ENCODE measurements at regions not wholly inside any gene's neighbourhood (a gene's known extent, or its start where the extent isn't known, plus 50 kb on each side); places are given as distances from the start of the nearest gene placed in this dataset.

DNA sequence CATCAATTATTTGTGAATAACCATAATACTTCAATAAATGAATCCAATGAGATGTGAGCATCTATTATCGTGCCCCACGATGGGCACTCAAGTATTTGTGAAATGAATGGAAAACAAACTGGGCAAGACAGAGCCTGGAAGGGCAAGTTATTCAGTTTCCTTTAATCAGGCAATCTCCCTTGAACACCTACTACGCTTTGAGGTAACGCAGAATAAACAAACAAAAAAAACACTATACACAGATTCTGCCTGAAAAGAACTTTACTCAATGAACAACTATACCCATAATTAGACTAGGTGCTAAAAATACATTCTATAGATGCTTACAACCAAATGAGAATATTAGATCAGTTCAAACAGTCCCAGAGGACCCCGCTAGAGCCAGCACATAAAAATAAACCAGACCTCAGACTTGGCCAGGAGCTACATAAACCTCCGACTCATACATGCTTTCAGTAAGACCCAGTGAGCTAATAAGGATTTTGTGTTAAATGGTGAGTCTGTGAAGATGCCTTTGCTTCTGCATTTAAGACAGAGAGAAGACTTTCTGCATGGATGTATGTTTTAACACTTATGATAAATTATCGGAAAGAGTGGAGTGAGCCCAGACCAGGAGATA is 121.3 kb downstream of the MPP7 start:
- no peaks in the 10 kb centered on the region for H4K20me1 ChIP-seq (replicated peaks; ENCODE audit: control insufficient read depth, extremely low read depth, insufficient read depth, low read length)
- H3K4me1 ChIP-seq (ENCODE audit: control insufficient read depth, extremely low read depth, insufficient read depth, low read length): peaks cover 13% of the 10 kb centered on the region
- H3K9me3 ChIP-seq (replicated peaks; ENCODE audit: control insufficient read depth, insufficient read depth, low read length): no peaks in the 10 kb centered on the region
- H3K27ac ChIP-seq (ENCODE audit: insufficient read depth, low read depth, low read length): no peak overlapping the region
- H3K9me1 ChIP-seq (replicated peaks; ENCODE audit: control insufficient read depth, extremely low read depth, insufficient read depth, low read length): no peaks in the 10 kb centered on the region
- H3K79me2 ChIP-seq (ENCODE audit: control insufficient read depth, insufficient read depth, low read length): no peaks in the 10 kb centered on the region
- no peak overlapping the region for H3K4me2 ChIP-seq (ENCODE audit: insufficient read depth, low read length)
- no peak for TF ChIP-seq GATA2 (IDR thresholded peaks at IDR 0.05; ENCODE audit: insufficient read depth, insufficient read length, low read depth, low read length)
- TF ChIP-seq, protein P1, sequence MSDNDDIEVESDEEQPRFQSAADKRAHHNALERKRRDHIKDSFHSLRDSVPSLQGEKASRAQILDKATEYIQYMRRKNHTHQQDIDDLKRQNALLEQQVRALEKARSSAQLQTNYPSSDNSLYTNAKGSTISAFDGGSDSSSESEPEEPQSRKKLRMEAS (IDR thresholded peaks at IDR 0.05; ENCODE audit: insufficient read depth, insufficient read length): no peak
- TF ChIP-seq POLR2A (IDR thresholded peaks at IDR 0.05; ENCODE audit: low read depth, low read length): no peak
- TF ChIP-seq MYC (IDR thresholded peaks at IDR 0.05; ENCODE audit: low read depth, low read length): no peak
- no peak for TF ChIP-seq JUN (IDR thresholded peaks at IDR 0.05; ENCODE audit: borderline replicate concordance, insufficient read depth, insufficient read length, low read depth)
- no peak for TF ChIP-seq POLR2AphosphoS5 (IDR thresholded peaks at IDR 0.05; ENCODE audit: insufficient read depth, low read depth, low read length)
- no peak for TF ChIP-seq FOS (IDR thresholded peaks at IDR 0.05; ENCODE audit: borderline replicate concordance, insufficient read depth, low read length)
- no peak for TF ChIP-seq EZH2 (IDR thresholded peaks at IDR 0.05; ENCODE audit: borderline replicate concordance, low read depth, low read length, severe bottlenecking)
- TF ChIP-seq, protein P2, sequence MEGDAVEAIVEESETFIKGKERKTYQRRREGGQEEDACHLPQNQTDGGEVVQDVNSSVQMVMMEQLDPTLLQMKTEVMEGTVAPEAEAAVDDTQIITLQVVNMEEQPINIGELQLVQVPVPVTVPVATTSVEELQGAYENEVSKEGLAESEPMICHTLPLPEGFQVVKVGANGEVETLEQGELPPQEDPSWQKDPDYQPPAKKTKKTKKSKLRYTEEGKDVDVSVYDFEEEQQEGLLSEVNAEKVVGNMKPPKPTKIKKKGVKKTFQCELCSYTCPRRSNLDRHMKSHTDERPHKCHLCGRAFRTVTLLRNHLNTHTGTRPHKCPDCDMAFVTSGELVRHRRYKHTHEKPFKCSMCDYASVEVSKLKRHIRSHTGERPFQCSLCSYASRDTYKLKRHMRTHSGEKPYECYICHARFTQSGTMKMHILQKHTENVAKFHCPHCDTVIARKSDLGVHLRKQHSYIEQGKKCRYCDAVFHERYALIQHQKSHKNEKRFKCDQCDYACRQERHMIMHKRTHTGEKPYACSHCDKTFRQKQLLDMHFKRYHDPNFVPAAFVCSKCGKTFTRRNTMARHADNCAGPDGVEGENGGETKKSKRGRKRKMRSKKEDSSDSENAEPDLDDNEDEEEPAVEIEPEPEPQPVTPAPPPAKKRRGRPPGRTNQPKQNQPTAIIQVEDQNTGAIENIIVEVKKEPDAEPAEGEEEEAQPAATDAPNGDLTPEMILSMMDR (IDR thresholded peaks at IDR 0.05; ENCODE audit: extremely low read depth in 1 of 2, insufficient read depth in 1 of 2, low read depth in 1 of 2, low read length in 2 of 2): no peak
- dilution Hi-C loops (cut with MboI; ENCODE audit: extremely low pct_ligation_motif_present, low sequenced_read_pairs) (no loop called here), intact Hi-C loops (cut with micrococcal nuclease) (no loop called here)
- H2AFZ ChIP-seq (ENCODE audit: low read depth, low read length): no peak overlapping the region
- POLR2A ChIA-PET: no interaction called here
- no TSS peak for BruUV-seq (replicated peaks)
- H3K27me3 ChIP-seq (ENCODE audit: control insufficient read depth in 2 of 2, insufficient read depth in 2 of 2, low read length in 2 of 2): no peaks in the 10 kb centered on the region
- no peak for FAIRE-seq
- H3K36me3 ChIP-seq (ENCODE audit: control insufficient read depth in 2 of 2, extremely low read depth in 1 of 2, insufficient read depth in 2 of 2, low read length in 2 of 2): no peaks in the 10 kb centered on the region
- CTCF ChIA-PET: interaction anchor here (1.9 to 3.5 kb wide), 2 partner anchors 59 to 398 kb away, joined by 11 to 40 read pairs; no protein-coding TSS in a partner anchor
- H3K9ac ChIP-seq (replicated peaks; ENCODE audit: extremely low read depth, insufficient read depth, low read length): no peak overlapping the region
- H3K4me3 ChIP-seq (replicated peaks in 1 of 3; ENCODE audit: insufficient read depth in 1 of 3, low read depth in 1 of 3, low read length in 3 of 3): no peak overlapping the region
- DNase-seq (ENCODE audit: low read depth, low spot score): no peak

Measured in endothelial cell of umbilical vein (primary cell).